MCF 10A (cell line): ENCODE measurements at regions not wholly inside any gene's neighbourhood (a gene's known extent, or its start where the extent isn't known, plus 50 kb on each side); places are given as distances from the start of the nearest gene placed in this dataset.
A peak's percentile ranks its signal among the peaks of the same experiment; 100 is the strongest.

Source experiments
- BruUV-seq: library from RNA; stranded (reverse); fragments of 400-500 nt; replicated peaks from 2 replicates; lab custom pipeline; 2021; lab: Mats Ljungman, UMichigan
- CTCF ChIA-PET: fragments of 300-600 bp; sonication (Branson Sonifier 250); formaldehyde crosslinking; extraction: SDS; loops from one replicate; lab custom pipeline; 2021; ENCODE audit warnings: antibody characterized with exemption, inconsistent platforms; lab: Yijun Ruan, JAX
- POLR2A ChIA-PET: fragments of 300-600, 350-650 bp; sonication (Branson Sonifier 250); formaldehyde crosslinking; extraction: SDS; loops from one replicate; lab custom pipeline; 2020; ENCODE audit warnings: antibody characterized with exemption, inconsistent platforms; lab: Yijun Ruan, JAX
- DNase-seq: peaks from one replicate; pipeline ENCODE4 v3.0.0-alpha.2; 2018; ENCODE audit not compliant: unreplicated experiment
- H3K27ac Mint-ChIP-seq: one replicate; pipeline ENCODE4 v1.8.0; 2022; ENCODE audit warnings: mild to moderate bottlenecking, low read depth, mixed read lengths; ENCODE audit not compliant: unreplicated experiment
- H3K27me3 Mint-ChIP-seq: one replicate; pipeline ENCODE4 v1.8.0; 2022; ENCODE audit warnings: mixed read lengths; ENCODE audit not compliant: insufficient read depth, unreplicated experiment
- H3K36me3 Mint-ChIP-seq: one replicate; pipeline ENCODE4 v1.8.0; 2022; ENCODE audit warnings: mild to moderate bottlenecking, moderate library complexity, mixed read lengths; ENCODE audit not compliant: insufficient read depth, unreplicated experiment
- H3K4me1 Mint-ChIP-seq: one replicate; pipeline ENCODE4 v1.8.0; 2022; ENCODE audit warnings: mixed read lengths; ENCODE audit not compliant: insufficient read depth, unreplicated experiment
- H3K4me3 Mint-ChIP-seq: one replicate; pipeline ENCODE4 v1.8.0; 2022; ENCODE audit warnings: mild to moderate bottlenecking, moderate library complexity, mixed read lengths; ENCODE audit not compliant: unreplicated experiment
- H3K9me3 Mint-ChIP-seq: one replicate; pipeline ENCODE4 v1.8.0; 2022; ENCODE audit warnings: mixed read lengths; ENCODE audit not compliant: unreplicated experiment
- CTCF ChIP-seq: fragments of 200-600 bp; IDR thresholded peaks from one replicate; pipeline ENCODE4 v1.8.0; 2022; ENCODE audit warnings: antibody characterized with exemption, mild to moderate bottlenecking; ENCODE audit not compliant: unreplicated experiment
- intact Hi-C: fragments of 100-400 bp; cut with micrococcal nuclease; formaldehyde crosslinking; loops from 2 replicates; pipeline ENCODE4 v1.14.1; 2022

- Mint-ChIP-seq H3K27me3 (no peaks in the 10 kb centered on the region), H3K36me3 (no peaks in the 10 kb centered on the region), H3K27ac (no peak overlapping the region), H3K4me3 (no peak overlapping the region), H3K9me3 (no peaks in the 10 kb centered on the region), H3K4me1 (no peaks in the 10 kb centered on the region)
- intact Hi-C loops: no loop called here
- no peak for TF ChIP-seq CTCF
- no TSS peak for BruUV-seq
- no peak for DNase-seq
- CTCF ChIA-PET: interaction anchor here (0.5 to 1.5 kb wide), 2 partner anchors 18 to 20 kb away, joined by 3 read pairs; no protein-coding TSS in a partner anchor
- POLR2A ChIA-PET: no interaction called here
Measured at GRCh38 chr3:135874035-135874434, 91.5 kb upstream of the PPP2R3A start.

- Mint-ChIP-seq H3K4me1 (no peaks in the 10 kb centered on the region), H3K4me3 (no peak overlapping the region), H3K27me3 (peaks cover 16% of the 10 kb centered on the region), H3K27ac (no peak overlapping the region), H3K9me3 (no peaks in the 10 kb centered on the region), H3K36me3 (no peaks in the 10 kb centered on the region)
- intact Hi-C loops: no loop called here
- DNase-seq: peak; percentile 18
- CTCF ChIA-PET: no interaction called here
- POLR2A ChIA-PET: no interaction called here
- TF ChIP-seq CTCF: no peak
- no TSS peak for BruUV-seq
Measured at GRCh38 chr3:135878501-135878900, 87.0 kb upstream of the PPP2R3A start.

- no peaks in the 10 kb centered on the region for H3K9me3 Mint-ChIP-seq
- no peak overlapping the region for H3K27ac Mint-ChIP-seq
- no peak overlapping the region for H3K4me3 Mint-ChIP-seq
- TF ChIP-seq CTCF: no peak
- no peaks in the 10 kb centered on the region for H3K36me3 Mint-ChIP-seq
- intact Hi-C loops: no loop called here
- ChIA-PET POLR2A (no interaction called here), CTCF (interaction anchor here (1.6 to 2.1 kb wide), 2 partner anchors 9 to 156 kb away, joined by 5 to 16 read pairs; no protein-coding TSS in a partner anchor)
- no peaks in the 10 kb centered on the region for H3K4me1 Mint-ChIP-seq
- no TSS peak for BruUV-seq
- no peak for DNase-seq
- H3K27me3 Mint-ChIP-seq: peaks cover 26% of the 10 kb centered on the region
Measured at GRCh38 chr3:135885885-135886284, 79.6 kb upstream of the PPP2R3A start.

GRCh38 chr3:135887220-135887619 lies 78.3 kb upstream of the PPP2R3A start:
- Mint-ChIP-seq H3K27ac (no peak overlapping the region), H3K9me3 (no peaks in the 10 kb centered on the region)
- CTCF ChIA-PET: interaction anchor here (0.8 to 1.6 kb wide), 3 partner anchors 8 to 156 kb away, joined by 3 to 10 read pairs (median 4); no protein-coding TSS in a partner anchor

More at GRCh38 chr3:135887220-135887619, 78.3 kb upstream of the PPP2R3A start:
- Mint-ChIP-seq H3K36me3 (no peaks in the 10 kb centered on the region), H3K27me3 (peaks cover 29% of the 10 kb centered on the region), H3K4me3 (no peak overlapping the region), H3K4me1 (no peaks in the 10 kb centered on the region)
- peak; percentile 21 for DNase-seq
- no TSS peak for BruUV-seq
- intact Hi-C loops: no loop called here
- TF ChIP-seq CTCF: no peak
- POLR2A ChIA-PET: no interaction called here
